GM18499 (cell line): ENCODE measurements at regions not wholly inside any gene's neighbourhood (a gene's known extent, or its start where the extent isn't known, plus 50 kb on each side); places are given as distances from the start of the nearest gene placed in this dataset.
"Not testable (repeated sequence)": the region's sequence is repeated elsewhere in the genome, so short reads cannot be mapped to it uniquely, and the experiment has no call there.

Experiments
- ATAC-seq: cut with Tn5 transposase; IDR thresholded peaks from one replicate; pipeline ENCODE4 v1.9.1; 2021; ENCODE audit warnings: moderate number of reproducible peaks; ENCODE audit not compliant: insufficient read depth, unreplicated experiment

DNA sequence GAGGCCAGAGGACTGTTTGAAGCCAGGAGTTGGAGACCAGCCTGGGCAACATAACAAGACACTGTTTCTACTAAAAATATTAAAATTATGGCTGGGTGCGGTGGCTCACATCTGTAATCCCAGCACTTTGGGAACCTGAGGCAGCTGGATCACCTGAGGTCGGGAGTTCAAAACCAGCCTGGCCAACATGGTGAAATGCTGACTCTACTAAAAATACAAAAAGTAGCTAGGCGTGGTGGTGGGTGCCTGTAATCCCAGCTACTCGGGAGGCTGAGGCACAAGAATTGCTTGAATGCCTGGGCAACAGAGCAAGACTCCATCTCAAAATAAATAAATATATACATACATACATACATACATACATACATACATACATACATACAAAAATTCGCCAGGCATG lies 99.7 kb downstream of the TMEM130 start:
- ATAC-seq: not testable (repeated sequence)

DNA sequence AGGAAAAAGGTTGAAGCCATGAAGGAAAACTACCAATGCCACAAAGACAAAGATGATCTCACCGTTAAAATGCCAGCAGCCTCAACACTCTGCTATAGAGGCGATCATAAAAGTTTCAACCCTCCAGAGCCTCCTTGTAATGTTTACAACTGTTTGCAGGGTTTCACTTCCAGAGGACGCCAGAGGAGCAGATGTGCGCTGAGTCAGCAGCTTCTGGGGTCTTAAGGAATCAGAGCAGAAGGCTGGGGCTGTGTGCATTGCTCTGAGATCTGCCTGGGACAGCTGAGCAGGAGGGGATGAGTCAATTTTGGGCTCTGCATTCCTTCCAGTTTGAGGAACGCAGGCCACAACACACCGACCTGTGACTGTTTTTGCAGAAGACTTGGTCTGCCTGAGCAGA lies 98.3 kb downstream of the TMEM130 start:
- ATAC-seq: no peak

DNA sequence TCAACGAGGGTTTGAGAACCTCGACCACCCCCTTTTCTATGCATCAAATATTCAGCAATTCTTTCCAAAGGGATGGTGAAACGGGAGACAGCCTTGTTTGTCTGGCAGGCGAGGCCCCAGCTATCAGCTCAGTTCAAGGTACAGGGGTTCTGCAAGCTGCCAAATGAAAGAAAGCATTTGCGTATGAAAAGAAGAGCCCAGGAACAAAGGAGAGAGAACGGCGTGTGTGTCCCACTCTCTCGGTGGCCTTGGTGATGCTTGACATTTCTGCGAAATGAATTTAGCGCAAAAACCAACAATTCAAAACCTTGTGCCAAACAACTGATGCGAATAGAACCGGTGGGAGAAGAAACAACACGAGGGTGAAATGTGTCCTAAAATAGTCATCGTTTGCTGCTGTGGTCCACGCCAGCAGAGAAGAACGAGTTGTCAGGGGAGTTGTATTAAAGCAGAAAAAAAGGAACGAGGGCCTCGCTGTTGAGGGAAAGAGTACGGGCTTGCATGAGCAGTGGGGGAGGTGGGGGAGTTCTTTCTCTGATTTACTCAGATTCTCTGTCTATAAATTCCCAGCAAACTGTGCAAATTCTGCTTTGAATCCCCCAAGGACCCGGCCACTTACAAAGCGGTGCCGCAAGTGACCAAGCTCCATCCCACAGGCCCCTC lies 97.7 kb downstream of the TMEM130 start:
- ATAC-seq: no peak

DNA sequence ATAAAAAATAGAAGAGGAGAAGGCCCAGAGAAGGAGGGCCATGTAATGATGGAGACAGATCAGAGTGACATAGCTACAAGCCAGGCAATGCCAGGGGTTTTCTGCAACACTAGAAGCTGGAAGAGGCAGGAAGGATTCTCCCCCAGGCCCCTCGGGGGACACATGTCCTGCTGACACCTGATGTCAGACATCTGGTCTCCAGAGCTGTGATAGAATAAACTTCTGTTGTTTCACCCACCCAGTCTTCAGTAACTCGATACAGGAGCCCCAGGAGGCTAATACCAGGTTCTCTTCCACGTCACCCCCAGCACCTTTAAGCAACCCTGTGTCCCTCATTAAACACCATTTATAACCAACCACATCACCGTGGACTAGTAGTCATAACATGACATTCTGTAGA lies 94.9 kb downstream of the TMEM130 start:
- ATAC-seq: no peak

DNA sequence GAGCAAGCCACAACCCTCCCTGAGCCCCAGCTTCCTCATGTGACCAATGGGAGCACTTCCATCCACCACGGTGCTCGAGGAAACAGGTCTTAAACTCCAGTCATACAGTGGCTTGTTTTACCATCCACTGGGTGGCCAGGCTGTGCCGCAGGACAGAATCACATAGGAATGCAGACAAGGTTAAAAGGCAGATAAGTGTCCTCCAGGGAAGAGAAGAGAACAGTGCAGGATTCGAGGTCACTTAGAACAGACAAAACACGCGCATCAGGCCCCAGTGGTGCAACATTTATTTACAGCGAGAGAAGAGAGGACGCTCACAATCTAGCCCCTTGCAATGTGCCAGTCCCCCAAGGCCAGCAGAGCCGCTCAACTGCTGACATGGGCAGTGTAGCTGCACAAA lies 92.8 kb downstream of the TMEM130 start:
- ATAC-seq: no peak

DNA sequence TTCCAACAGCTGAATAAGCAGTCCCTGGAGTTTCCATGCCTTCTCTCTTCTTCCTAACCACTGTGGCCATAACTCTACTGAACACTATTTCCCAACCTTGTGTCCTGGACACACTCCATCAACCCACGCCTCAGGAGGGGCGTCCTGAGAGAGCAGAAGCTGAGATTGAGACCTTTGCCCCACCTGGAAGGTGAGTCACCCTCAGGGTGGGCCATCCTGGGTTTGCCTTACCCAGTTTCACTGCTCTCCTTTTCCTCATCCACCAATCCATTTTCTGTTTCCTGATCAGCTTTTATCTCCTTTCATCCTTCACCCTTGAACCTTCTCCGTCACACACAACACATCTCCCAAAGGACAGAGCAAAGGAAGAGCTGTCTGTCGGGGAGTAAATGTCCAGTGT lies 91.4 kb downstream of the TMEM130 start:
- no peak for ATAC-seq

DNA sequence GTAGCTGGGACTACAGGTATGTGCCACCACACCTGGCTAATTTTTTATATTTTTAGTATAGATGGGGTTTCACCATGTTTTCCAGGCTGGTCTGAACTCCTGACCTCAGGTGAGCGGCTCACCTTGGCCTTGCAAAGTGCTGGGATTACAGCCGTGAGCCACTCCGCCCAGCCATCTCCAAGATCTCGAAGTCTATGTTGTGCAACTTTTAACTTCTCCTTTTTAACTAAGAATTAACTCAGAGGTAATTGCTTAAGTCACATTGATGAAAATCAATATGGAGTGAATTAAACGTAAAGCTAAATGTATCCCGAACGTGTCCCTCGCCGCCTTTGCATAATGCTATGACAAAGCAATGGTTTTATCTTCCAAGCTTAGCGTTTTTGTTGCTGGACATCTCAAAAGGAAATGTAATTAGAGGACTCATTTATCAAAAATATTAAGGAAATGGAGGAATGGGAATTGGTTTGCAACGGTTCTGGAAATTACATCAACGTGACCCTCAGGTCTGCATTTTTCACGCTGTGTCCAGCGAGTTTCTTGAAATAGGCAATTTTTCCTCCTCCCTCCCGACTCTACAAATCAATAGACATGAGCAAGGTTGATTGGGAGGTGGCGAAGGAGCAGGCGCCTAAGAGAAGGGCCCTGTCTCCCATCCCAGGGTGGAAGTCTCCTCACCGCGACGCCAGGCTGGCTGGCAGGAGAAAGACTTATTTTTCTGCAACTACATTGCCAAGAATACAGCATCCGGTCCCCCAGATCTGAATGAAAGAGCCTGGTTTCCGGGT lies 89.8 kb downstream of the TMEM130 start:
- no peak for ATAC-seq

DNA sequence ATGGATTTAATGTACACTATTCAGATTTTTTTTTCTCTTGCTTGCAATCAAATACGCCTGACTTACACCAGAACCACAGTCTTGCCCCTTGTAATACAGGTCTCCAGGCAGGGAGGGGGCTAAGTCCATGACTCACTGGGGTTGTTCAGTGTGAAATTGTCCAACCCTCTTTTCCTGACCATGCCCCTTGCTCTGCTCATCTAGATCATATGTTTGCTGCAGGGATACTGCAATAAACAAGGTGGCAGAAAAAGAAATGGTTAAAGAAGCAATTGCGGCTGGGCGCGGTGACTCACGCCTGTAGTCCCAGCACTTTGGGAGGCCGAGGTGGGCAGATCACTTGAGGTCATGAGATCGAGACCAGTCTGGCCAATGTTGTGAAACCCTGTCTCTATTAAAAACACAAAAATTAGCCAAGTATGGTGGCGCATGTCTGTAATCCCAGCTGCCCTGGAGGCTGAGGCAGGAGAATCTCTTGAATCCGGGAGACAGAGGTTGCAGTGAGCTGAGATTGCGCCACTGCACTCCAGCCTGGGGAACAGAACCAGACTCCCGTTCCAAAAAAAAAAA lies 85.5 kb downstream of the TMEM130 start:
- ATAC-seq: no peak

DNA sequence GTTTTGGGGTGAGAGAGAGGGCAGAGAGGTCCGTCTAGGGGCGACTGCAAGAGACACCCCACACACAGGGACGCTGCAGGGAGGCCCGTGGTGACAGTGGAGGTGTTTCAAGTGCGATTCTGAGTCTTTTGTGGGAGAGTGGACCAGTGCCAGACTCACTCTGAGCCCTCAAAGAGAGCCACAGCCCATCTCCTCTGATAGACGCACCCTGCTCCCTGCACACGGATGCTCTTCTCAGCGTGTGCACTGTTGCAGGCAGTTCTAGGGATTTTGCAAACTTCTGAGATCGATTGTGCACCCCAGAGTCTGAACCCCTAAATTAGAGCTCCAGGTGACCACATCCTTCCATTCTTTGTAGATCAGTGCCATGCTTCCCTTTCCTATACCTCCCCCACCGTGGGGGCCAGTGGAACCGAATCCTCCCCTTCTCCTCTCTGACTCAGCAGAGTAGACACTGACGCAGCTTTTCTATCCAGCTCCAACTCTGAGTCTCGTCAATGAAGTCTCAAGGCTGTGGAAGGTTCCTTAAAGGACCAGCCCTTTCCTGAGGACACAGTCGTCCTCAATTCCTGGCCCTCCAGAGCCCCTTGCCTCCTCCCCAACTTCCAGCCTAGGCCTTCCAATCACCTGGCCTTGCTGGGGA lies 83.8 kb downstream of the TMEM130 start:
- no peak for ATAC-seq

DNA sequence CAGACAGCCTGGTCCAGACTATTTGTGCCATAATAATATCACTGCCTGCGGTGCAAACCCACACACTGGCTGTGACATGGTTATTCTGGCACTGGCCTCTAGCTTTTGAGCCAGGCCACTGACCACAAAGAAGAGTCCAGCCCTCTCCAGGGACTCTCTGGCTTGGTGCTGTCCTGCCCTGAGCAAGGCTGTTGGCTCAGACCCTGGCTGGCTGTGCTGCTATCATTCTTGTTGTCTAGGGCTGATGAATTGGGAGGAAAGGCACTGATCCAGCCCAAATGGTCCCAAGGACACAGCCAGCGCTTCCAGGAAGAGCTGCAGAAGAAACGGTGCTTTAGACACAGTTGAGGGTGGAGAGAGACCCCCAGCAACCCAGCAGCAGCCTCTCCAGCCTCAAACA lies 80.8 kb downstream of the TMEM130 start:
- no peak for ATAC-seq

DNA sequence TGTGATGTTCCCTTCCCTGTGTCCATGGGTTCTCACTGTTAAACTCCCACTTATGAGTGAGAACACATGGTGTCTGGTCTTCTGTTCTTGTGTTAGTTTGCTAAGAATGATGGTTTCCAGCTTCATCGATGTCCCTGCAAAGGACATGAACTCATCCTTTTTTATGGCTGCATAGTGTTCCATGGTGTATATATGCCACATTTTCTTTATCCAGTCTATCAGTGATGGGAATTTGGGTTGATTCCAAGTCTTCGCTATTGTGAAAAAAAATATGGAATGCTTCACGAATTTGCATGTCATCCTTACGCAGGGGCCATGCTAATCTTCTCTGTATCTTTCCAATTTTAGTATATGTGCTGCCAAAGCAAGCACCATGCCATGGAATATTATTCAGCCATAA lies 75.4 kb downstream of the TMEM130 start:
- not testable (repeated sequence) for ATAC-seq

DNA sequence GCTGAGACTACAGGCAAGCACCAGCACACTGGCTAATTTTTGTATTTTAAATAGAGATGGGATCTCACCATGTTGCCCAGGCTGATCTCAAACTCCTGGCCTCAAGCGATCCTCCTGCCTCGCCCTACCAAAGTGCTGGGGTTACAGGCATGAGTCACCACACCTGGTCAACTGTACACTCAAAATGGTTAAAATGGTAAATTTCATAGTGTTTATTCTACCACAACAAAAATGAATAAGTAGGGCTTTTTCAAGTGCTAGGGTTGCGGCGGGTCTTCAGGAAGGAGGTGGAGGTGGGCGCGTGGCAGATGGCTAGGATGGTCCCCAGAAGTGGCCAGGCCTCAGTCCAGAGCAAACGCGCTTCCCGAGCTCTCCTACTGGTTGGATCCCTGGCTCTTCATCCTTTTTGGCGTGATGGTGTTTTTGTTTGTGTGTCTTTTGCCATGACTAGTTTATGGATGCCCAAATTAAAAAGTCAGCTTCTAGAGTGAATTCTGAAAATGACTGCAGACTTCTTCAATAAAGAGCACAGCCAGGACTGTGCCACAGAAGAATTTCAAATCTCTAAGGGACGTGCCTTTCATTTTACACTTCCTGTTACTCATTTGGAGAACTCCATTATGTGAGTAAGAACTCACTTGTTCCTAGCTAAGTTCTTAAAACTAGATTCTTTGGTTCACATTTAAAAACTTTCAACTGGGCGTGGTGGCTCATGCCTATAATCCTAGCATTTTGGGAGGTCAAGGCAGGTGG lies 73.9 kb downstream of the TMEM130 start:
- peak; percentile 87 for ATAC-seq
